ENCODE measurements at regions not wholly inside any gene's neighbourhood (a gene's known extent, or its start where the extent isn't known, plus 50 kb on each side); places are given as distances from the start of the nearest gene placed in this dataset.

DNA sequence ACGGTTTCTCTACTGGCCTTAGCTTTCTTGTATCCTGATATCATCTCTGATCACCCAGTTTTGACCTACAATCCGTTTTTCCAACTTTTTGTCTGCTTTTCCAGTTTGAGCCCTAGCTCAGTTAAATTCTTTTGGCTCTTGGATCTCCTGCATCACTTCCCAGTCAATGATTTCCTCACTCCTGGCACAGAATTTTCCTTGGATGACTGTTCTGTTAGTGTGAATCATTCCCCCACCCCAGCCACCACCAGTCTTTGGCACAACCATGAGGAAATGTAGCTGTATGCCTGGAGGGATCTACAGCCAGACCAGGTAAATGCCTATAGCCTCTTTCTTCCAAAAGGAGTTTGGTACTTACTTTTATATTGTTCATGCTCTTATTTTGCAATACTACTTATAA, 187.2 kb upstream of the PTGFR start:
- TF ChIP-seq CTCF (IDR thresholded peaks at IDR 0.05) (no peak), POLR2A (IDR thresholded peaks at IDR 0.05) (no peak)

Measured in testis (tissue), 2 donors.